ENCODE measurements at regions not wholly inside any gene's neighbourhood (a gene's known extent, or its start where the extent isn't known, plus 50 kb on each side); places are given as distances from the start of the nearest gene placed in this dataset.
A peak's percentile ranks its signal among the peaks of the same experiment; 100 is the strongest.

GRCh38 chr10:44788147-44789129 is 122.7 kb upstream of the TMEM72 start (continued):
- TF ChIP-seq NCOA1 (IDR thresholded peaks at IDR 0.05; ENCODE audit: low read depth), result peak; percentile 52; the same call in 1 of the 2 replicates
- peak; percentile 75 for TF ChIP-seq NFE2 (IDR thresholded peaks at IDR 0.05; ENCODE audit: low read depth)
- no peak for TF ChIP-seq CEBPG (CRISPR knock-in tag; IDR thresholded peaks at IDR 0.05)
- TF ChIP-seq CEBPG (tag; conservative IDR thresholded peaks at IDR 0.05 in 1 of 2, IDR thresholded peaks at IDR 0.05 in 1 of 2), result peak in 1 of 2 experiments; percentile 60; a peak in 2 of 4 replicates
- no peak for TF ChIP-seq ZNF780A (CRISPR knock-in tag; IDR thresholded peaks at IDR 0.05)
- 0 out of 2 replicates have a peak, but pooled peaks have one; percentile 49 for TF ChIP-seq THRB (CRISPR knock-in tag; conservative IDR thresholded peaks at IDR 0.05)
- TF ChIP-seq RB1 (IDR thresholded peaks at IDR 0.05; ENCODE audit: low read depth), result no peak
- no peak for TF ChIP-seq ZFPM2 (CRISPR knock-in tag; IDR thresholded peaks at IDR 0.05)
- no peak for TF ChIP-seq EHMT2 (IDR thresholded peaks at IDR 0.05)
- no peak for TF ChIP-seq ZNF77 (CRISPR knock-in tag; IDR thresholded peaks at IDR 0.05)
- TF ChIP-seq TRIM28 (IDR thresholded peaks at IDR 0.05), result no peak
- peak; percentile 40; the same call in 1 of the 2 replicates for TF ChIP-seq CEBPB (tag; IDR thresholded peaks at IDR 0.05)
- TF ChIP-seq CREB1 (IDR thresholded peaks at IDR 0.05), result peak; percentile 78
- TF ChIP-seq CREB1 (CRISPR knock-in tag; IDR thresholded peaks at IDR 0.05), result peak; percentile 71; the same call in 1 of the 2 replicates
- TF ChIP-seq ZNF140 (CRISPR knock-in tag; IDR thresholded peaks at IDR 0.05), result no peak
- TF ChIP-seq SFPQ (IDR thresholded peaks at IDR 0.05; ENCODE audit: low read depth, low read length), result no peak
- TF ChIP-seq EWSR1 (IDR thresholded peaks at IDR 0.05; ENCODE audit: borderline replicate concordance, low read depth, partially characterized antibody), result no peak
- no peak for TF ChIP-seq ZC3H8 (IDR thresholded peaks at IDR 0.05)
- TF ChIP-seq ZNF639 (CRISPR knock-in tag; conservative IDR thresholded peaks at IDR 0.05 in 1 of 2, IDR thresholded peaks at IDR 0.05 in 1 of 2), result no peak
- no peak for TF ChIP-seq ZNF143 (CRISPR knock-in tag; IDR thresholded peaks at IDR 0.05)
- no peak for TF ChIP-seq RFX5 (IDR thresholded peaks at IDR 0.05; ENCODE audit: low read depth, low read length)
- no peak for TF ChIP-seq RNF2 (IDR thresholded peaks at IDR 0.05)
- TF ChIP-seq TRIM24 (IDR thresholded peaks at IDR 0.05), result peak; percentile 47 to 75; a peak in 2 of 4 replicates
- TF ChIP-seq POLR3G (IDR thresholded peaks at IDR 0.05; ENCODE audit: extremely low read depth, insufficient read length, insufficient replicate concordance), result no peak

All from K562 (cell line).